Tibial nerve (tissue), 4 donors: ENCODE measurements at regions not wholly inside any gene's neighbourhood (a gene's known extent, or its start where the extent isn't known, plus 50 kb on each side); places are given as distances from the start of the nearest gene placed in this dataset.
A peak's percentile ranks its signal among the peaks of the same experiment; 100 is the strongest.

ENCODE experiments used
- DNase-seq, 2 donors: peaks; one replicate each; pipeline ENCODE4 v3.0.0-alpha.2; 2019; ENCODE audit warnings: low spot score in 2 of 2
- H3K27ac ChIP-seq, 4 donors: fragments of 200-600 bp; sonication (generic) in 3 of 4; one replicate each; pipeline ENCODE4 v1.5.1; 2017 to 2019; ENCODE audit warnings: mild to moderate bottlenecking in 1 of 4
- H3K27me3 ChIP-seq, 2 donors: fragments of 200-600 bp; sonication (generic) in 1 of 2; one replicate each; pipeline versions ENCODE4 v1.5.1 to v1.6.0; 2017 to 2019
- H3K36me3 ChIP-seq, 3 donors: fragments of 200-600 bp; sonication (generic); one replicate each; pipeline ENCODE4 v1.5.1; 2018 to 2019
- H3K4me1 ChIP-seq, 4 donors: fragments of 200-600 bp; sonication (generic) in 3 of 4; one replicate each; pipeline ENCODE4 v1.5.1; 2017 to 2019
- H3K4me3 ChIP-seq, 4 donors: fragments of 200-600 bp; sonication (generic) in 3 of 4; one replicate each; pipeline ENCODE4 v1.5.1; 2017 to 2019; ENCODE audit warnings: mild to moderate bottlenecking in 1 of 4, moderate library complexity in 1 of 4
- H3K9me3 ChIP-seq, 4 donors: fragments of 200-600 bp; sonication (generic) in 3 of 4; one replicate each; pipeline ENCODE4 v1.5.1; 2017 to 2019
- EP300 ChIP-seq, 2 donors: sonication (generic); formaldehyde crosslinking; IDR thresholded peaks; one replicate each; pipeline ENCODE4 v1.6.1; 2017; ENCODE audit warnings: antibody characterized with exemption in 2 of 2, mild to moderate bottlenecking in 1 of 2
- POLR2A ChIP-seq, 2 donors: fragments of 450-650 bp; IDR thresholded peaks; one replicate each; pipeline ENCODE4 v1.6.1; 2017; ENCODE audit warnings: antibody characterized with exemption in 2 of 2, mild to moderate bottlenecking in 2 of 2, moderate library complexity in 2 of 2
- WGBS, 2 donors: methylation state at CpG; one replicate each; pipeline ENCODE4 v1.1.5; 2018; 5-methylcytosine and 5-hydroxymethylcytosine counted together
- TF ChIP-seq, protein P1 (sequence below), 5 experiments: fragments of 200-600 bp in 3 of 5; fragments of 450-650 bp in 2 of 5; sonication (generic) in 3 of 5; IDR thresholded peaks; one replicate each; pipeline ENCODE4 v1.5.1; 2016 to 2019; ENCODE audit warnings: antibody characterized with exemption in 5 of 5, mild to moderate bottlenecking in 3 of 5, moderate library complexity in 2 of 5

GRCh38 chr5:158534203-158534602, 565.5 kb downstream of the EBF1 start:
- no peak for DNase-seq
- Histone ChIP-seq H3K4me3 (no peak overlapping the region), H3K27ac (no peak overlapping the region), H3K27me3 (no peaks in the 10 kb centered on the region), H3K36me3 (no peaks in the 10 kb centered on the region), H3K4me1 (peaks cover 0 to 8% (median 0%) of the 10 kb centered on the region in 4 donors), H3K9me3 (no peaks in the 10 kb centered on the region)
- 96 to 97% methylated on average over 10 of the region's 10 CpGs for WGBS, 2 donors
- no peak for TF ChIP-seq POLR2A (IDR thresholded peaks at IDR 0.05)
- TF ChIP-seq, protein P1, sequence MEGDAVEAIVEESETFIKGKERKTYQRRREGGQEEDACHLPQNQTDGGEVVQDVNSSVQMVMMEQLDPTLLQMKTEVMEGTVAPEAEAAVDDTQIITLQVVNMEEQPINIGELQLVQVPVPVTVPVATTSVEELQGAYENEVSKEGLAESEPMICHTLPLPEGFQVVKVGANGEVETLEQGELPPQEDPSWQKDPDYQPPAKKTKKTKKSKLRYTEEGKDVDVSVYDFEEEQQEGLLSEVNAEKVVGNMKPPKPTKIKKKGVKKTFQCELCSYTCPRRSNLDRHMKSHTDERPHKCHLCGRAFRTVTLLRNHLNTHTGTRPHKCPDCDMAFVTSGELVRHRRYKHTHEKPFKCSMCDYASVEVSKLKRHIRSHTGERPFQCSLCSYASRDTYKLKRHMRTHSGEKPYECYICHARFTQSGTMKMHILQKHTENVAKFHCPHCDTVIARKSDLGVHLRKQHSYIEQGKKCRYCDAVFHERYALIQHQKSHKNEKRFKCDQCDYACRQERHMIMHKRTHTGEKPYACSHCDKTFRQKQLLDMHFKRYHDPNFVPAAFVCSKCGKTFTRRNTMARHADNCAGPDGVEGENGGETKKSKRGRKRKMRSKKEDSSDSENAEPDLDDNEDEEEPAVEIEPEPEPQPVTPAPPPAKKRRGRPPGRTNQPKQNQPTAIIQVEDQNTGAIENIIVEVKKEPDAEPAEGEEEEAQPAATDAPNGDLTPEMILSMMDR (IDR thresholded peaks at IDR 0.05), result no peak
- no peak for TF ChIP-seq EP300 (IDR thresholded peaks at IDR 0.05)

DNA sequence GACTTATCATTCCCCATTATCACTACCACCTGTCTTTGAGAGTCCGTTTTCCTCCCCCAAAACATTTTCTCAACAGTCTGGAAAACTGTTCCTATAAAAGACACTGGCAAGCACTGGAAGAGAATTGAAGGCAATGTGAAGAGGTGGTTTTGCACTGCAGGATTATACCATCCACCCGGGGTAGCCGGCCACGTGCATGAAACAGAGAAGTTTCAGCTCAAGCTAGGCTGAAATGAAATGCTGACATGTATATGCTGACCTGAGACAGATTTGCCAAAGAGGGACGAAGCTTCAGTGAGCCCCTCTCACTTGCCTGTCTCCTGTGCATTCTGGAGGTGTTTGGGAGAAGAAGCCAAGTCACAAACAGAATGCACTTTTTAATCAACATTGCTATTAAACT, 567.0 kb downstream of the EBF1 start:
- WGBS, 2 donors, result 78 to 93% methylated on average over 5 of the region's 5 CpGs
- no peaks in the 10 kb centered on the region for H3K27me3 ChIP-seq
- TF ChIP-seq EP300 (IDR thresholded peaks at IDR 0.05) (no peak), POLR2A (IDR thresholded peaks at IDR 0.05) (no peak)
- TF ChIP-seq, protein P1 (IDR thresholded peaks at IDR 0.05), result no peak
- H3K36me3 ChIP-seq, result no peaks in the 10 kb centered on the region
- no peaks in the 10 kb centered on the region for H3K9me3 ChIP-seq
- peaks cover 0 to 8% (median 0%) of the 10 kb centered on the region in 4 donors for H3K4me1 ChIP-seq
- H3K27ac ChIP-seq, result no peak overlapping the region
- no peak for DNase-seq
- no peak overlapping the region for H3K4me3 ChIP-seq

GRCh38 chr5:158531860-158532259, 567.9 kb downstream of the EBF1 start:
- Histone ChIP-seq H3K4me3 (no peak overlapping the region), H3K27me3 (no peaks in the 10 kb centered on the region), H3K4me1 (peaks cover 0 to 8% (median 0%) of the 10 kb centered on the region in 4 donors), H3K9me3 (no peaks in the 10 kb centered on the region), H3K36me3 (no peaks in the 10 kb centered on the region), H3K27ac (no peak overlapping the region)
- TF ChIP-seq, protein P1 (IDR thresholded peaks at IDR 0.05), result no peak
- TF ChIP-seq POLR2A (IDR thresholded peaks at IDR 0.05) (no peak), EP300 (IDR thresholded peaks at IDR 0.05) (no peak)
- no peak for DNase-seq
- 83 to 86% methylated on average over 2 of the region's 2 CpGs for WGBS, 2 donors

GRCh38 chr5:158530115-158530514, 569.6 kb downstream of the EBF1 start:
- H3K4me1 ChIP-seq, result peaks cover 0 to 8% (median 0%) of the 10 kb centered on the region in 4 donors
- H3K4me3 ChIP-seq, result no peak overlapping the region
- no peak for DNase-seq
- no peaks in the 10 kb centered on the region for H3K27me3 ChIP-seq
- no peaks in the 10 kb centered on the region for H3K36me3 ChIP-seq
- TF ChIP-seq EP300 (IDR thresholded peaks at IDR 0.05) (peak in 1 of 2 donors; percentile 55), POLR2A (IDR thresholded peaks at IDR 0.05) (no peak)
- H3K9me3 ChIP-seq, result no peaks in the 10 kb centered on the region
- H3K27ac ChIP-seq, result no peak overlapping the region

DNA sequence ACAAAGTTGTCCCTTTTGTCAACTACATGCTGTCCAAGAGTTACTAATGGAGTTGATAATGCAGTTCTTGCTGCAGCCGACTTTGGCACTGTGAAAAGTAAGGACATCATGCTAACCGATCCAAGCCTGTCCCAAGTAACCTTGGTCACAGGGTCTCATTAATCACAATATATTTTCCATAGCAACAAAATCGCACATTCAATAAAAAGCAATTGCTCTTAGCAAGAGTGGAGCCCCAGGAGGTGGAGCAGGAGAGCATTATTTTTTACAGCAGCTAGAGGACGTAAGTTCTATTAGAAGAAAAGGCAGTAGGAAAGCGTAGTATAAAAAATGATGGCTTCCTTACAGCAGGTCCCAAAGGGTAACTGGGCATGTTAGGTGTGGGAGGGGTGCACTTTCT, 570.3 kb downstream of the EBF1 start:
- no peaks in the 10 kb centered on the region for H3K27me3 ChIP-seq
- H3K36me3 ChIP-seq, result no peaks in the 10 kb centered on the region
- H3K9me3 ChIP-seq, result no peaks in the 10 kb centered on the region
- no peak for DNase-seq
- H3K27ac ChIP-seq, result no peak overlapping the region
- 90 to 93% methylated on average over 5 of the region's 5 CpGs for WGBS, 2 donors
- TF ChIP-seq EP300 (IDR thresholded peaks at IDR 0.05) (no peak), POLR2A (IDR thresholded peaks at IDR 0.05) (no peak)
- TF ChIP-seq, protein P1 (IDR thresholded peaks at IDR 0.05), result no peak
- H3K4me1 ChIP-seq, result peaks cover 0 to 8% (median 0%) of the 10 kb centered on the region in 4 donors
- H3K4me3 ChIP-seq, result no peak overlapping the region

DNA sequence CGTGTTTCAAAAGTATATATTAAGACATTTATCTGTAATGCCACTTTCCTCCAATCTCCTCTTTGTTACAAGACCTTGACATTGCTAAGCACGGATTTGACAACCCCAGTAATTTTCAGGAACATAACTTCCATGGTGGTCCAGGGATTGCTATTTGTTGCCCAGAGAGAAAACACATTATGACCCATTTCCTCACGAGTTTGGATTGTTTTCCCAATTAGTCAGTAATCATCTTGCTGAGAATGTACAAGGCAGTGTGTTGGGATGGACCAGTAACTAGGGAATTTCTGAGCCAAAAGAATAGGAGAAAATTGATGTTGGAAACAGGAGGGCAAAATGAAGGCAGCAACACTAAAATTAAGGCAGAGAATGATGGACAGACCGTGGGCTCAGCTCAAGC, 574.1 kb downstream of the EBF1 start:
- TF ChIP-seq POLR2A (IDR thresholded peaks at IDR 0.05) (no peak), EP300 (IDR thresholded peaks at IDR 0.05) (peak in 1 of 2 donors; percentile 80)
- Histone ChIP-seq H3K4me1 (peaks cover 0 to 13% (median 0%) of the 10 kb centered on the region in 4 donors), H3K9me3 (no peaks in the 10 kb centered on the region), H3K27ac (peak overlapping the region in 1 of 4 donors; percentile 54), H3K4me3 (no peak overlapping the region), H3K27me3 (no peaks in the 10 kb centered on the region), H3K36me3 (no peaks in the 10 kb centered on the region)
- peak in 1 of 2 donors; percentile 21 for DNase-seq
- 57 to 72% methylated on average over 4 of the region's 4 CpGs for WGBS, 2 donors
